ENCODE measurements at regions not wholly inside any gene's neighbourhood (a gene's known extent, or its start where the extent isn't known, plus 50 kb on each side); places are given as distances from the start of the nearest gene placed in this dataset.

DNA sequence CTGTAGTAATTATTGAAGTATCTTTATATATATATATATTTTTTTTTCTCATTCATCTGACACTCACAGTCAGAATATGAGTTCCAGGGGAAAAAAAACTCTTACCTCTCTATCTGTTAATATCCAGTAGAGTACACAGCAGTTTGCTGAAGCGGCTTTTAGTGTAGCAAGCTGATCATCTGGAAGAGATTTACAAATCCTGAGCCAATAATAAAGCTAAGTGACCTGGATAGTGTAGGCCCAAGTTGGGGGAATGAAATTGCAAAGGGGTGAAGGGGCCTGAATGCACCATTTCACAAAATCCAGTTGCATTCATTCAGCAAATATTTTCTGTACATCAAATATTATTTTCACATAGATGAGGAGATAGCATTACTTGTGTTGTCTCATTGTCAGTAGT, 234.6 kb upstream of the FLRT2 start:
- no peak for DNase-seq (ENCODE audit: extremely low spot score, unreplicated experiment)
- Mint-ChIP-seq H3K27ac (ENCODE audit: unreplicated experiment) (no peak overlapping the region), H3K9me3 (ENCODE audit: unreplicated experiment) (peaks cover 6% of the 10 kb centered on the region), H3K4me3 (ENCODE audit: unreplicated experiment) (no peak overlapping the region), H3K4me1 (ENCODE audit: unreplicated experiment) (peaks cover 3% of the 10 kb centered on the region), H3K27me3 (ENCODE audit: unreplicated experiment) (no peaks in the 10 kb centered on the region), H3K36me3 (ENCODE audit: unreplicated experiment) (no peaks in the 10 kb centered on the region)
- TF ChIP-seq, protein P1, sequence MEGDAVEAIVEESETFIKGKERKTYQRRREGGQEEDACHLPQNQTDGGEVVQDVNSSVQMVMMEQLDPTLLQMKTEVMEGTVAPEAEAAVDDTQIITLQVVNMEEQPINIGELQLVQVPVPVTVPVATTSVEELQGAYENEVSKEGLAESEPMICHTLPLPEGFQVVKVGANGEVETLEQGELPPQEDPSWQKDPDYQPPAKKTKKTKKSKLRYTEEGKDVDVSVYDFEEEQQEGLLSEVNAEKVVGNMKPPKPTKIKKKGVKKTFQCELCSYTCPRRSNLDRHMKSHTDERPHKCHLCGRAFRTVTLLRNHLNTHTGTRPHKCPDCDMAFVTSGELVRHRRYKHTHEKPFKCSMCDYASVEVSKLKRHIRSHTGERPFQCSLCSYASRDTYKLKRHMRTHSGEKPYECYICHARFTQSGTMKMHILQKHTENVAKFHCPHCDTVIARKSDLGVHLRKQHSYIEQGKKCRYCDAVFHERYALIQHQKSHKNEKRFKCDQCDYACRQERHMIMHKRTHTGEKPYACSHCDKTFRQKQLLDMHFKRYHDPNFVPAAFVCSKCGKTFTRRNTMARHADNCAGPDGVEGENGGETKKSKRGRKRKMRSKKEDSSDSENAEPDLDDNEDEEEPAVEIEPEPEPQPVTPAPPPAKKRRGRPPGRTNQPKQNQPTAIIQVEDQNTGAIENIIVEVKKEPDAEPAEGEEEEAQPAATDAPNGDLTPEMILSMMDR (IDR thresholded peaks at IDR 0.05), result no peak

- Mint-ChIP-seq H3K9me3 (ENCODE audit: unreplicated experiment) (peaks cover 6% of the 10 kb centered on the region), H3K27ac (ENCODE audit: unreplicated experiment) (no peak overlapping the region), H3K4me3 (ENCODE audit: unreplicated experiment) (no peak overlapping the region), H3K4me1 (ENCODE audit: unreplicated experiment) (peaks cover 3% of the 10 kb centered on the region), H3K27me3 (ENCODE audit: unreplicated experiment) (no peaks in the 10 kb centered on the region), H3K36me3 (ENCODE audit: unreplicated experiment) (no peaks in the 10 kb centered on the region)
- no peak for DNase-seq (ENCODE audit: extremely low spot score, unreplicated experiment)
- TF ChIP-seq, protein P1 (IDR thresholded peaks at IDR 0.05), result no peak
Measured at GRCh38 chr14:85296456-85297210, 233.3 kb upstream of the FLRT2 start.

- Mint-ChIP-seq H3K27me3 (ENCODE audit: unreplicated experiment) (no peaks in the 10 kb centered on the region), H3K9me3 (ENCODE audit: unreplicated experiment) (peaks cover 6% of the 10 kb centered on the region), H3K4me3 (ENCODE audit: unreplicated experiment) (no peak overlapping the region), H3K27ac (ENCODE audit: unreplicated experiment) (no peak overlapping the region), H3K4me1 (ENCODE audit: unreplicated experiment) (peaks cover 3% of the 10 kb centered on the region), H3K36me3 (ENCODE audit: unreplicated experiment) (no peaks in the 10 kb centered on the region)
- DNase-seq (ENCODE audit: extremely low spot score, unreplicated experiment), result no peak
- TF ChIP-seq, protein P1 (IDR thresholded peaks at IDR 0.05), result no peak
Measured at GRCh38 chr14:85300107-85300506, 229.8 kb upstream of the FLRT2 start.

DNA sequence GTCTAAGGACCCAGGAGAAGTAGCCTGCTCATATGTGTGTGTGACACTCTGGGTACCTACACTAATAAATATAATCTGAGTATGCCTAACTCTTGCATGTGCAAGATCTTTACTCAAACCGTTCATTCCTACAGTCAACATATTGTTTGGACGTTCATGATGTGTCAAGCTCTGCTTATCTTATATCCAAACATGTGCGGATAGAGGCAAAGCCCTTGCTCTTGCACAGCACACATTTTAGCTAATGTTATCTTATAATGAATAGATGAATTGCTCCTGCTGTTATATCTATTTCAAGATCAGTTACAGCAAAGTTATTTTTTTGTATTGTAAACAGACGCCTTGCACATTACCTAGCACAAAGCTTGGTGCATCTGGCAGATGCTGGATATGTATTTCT, 228.4 kb upstream of the FLRT2 start:
- TF ChIP-seq, protein P1 (IDR thresholded peaks at IDR 0.05), result no peak
- Mint-ChIP-seq H3K36me3 (ENCODE audit: unreplicated experiment) (no peaks in the 10 kb centered on the region), H3K27ac (ENCODE audit: unreplicated experiment) (no peak overlapping the region), H3K27me3 (ENCODE audit: unreplicated experiment) (no peaks in the 10 kb centered on the region), H3K4me1 (ENCODE audit: unreplicated experiment) (peaks cover under 1% of the 10 kb centered on the region), H3K4me3 (ENCODE audit: unreplicated experiment) (no peak overlapping the region), H3K9me3 (ENCODE audit: unreplicated experiment) (peaks cover 6% of the 10 kb centered on the region)
- DNase-seq (ENCODE audit: extremely low spot score, unreplicated experiment), result no peak

- DNase-seq (ENCODE audit: extremely low spot score, unreplicated experiment), result no peak
- H3K27ac Mint-ChIP-seq (ENCODE audit: unreplicated experiment), result no peak overlapping the region
- no peaks in the 10 kb centered on the region for H3K27me3 Mint-ChIP-seq (ENCODE audit: unreplicated experiment)
- H3K4me3 Mint-ChIP-seq (ENCODE audit: unreplicated experiment), result no peak overlapping the region
- TF ChIP-seq, protein P1 (IDR thresholded peaks at IDR 0.05), result no peak
- H3K9me3 Mint-ChIP-seq (ENCODE audit: unreplicated experiment), result no peaks in the 10 kb centered on the region
- H3K4me1 Mint-ChIP-seq (ENCODE audit: unreplicated experiment), result peaks cover 12% of the 10 kb centered on the region
- no peaks in the 10 kb centered on the region for H3K36me3 Mint-ChIP-seq (ENCODE audit: unreplicated experiment)
Measured at GRCh38 chr14:85306024-85306423, 223.9 kb upstream of the FLRT2 start.

Data from osteocyte (in vitro differentiated cells).